K562 (cell line): ENCODE measurements at regions not wholly inside any gene's neighbourhood (a gene's known extent, or its start where the extent isn't known, plus 50 kb on each side); places are given as distances from the start of the nearest gene placed in this dataset.

Experiments used
- ATAC-seq: fragments of 200-7000 bp; cut with Tn5 transposase; 3 replicates; pipeline ENCODE4 v1.9.1; 2020; ENCODE audit warnings: moderate library complexity
- BruUV-seq: library from RNA; stranded (reverse); fragments of 400-500 nt; replicated peaks from 2 replicates; lab custom pipeline; 2021; lab: Mats Ljungman, UMichigan
- CTCF ChIA-PET: fragments of 300-600 bp; formaldehyde crosslinking; extraction: SDS; loops from one replicate; lab custom pipeline; 2021; ENCODE audit warnings: low intra/inter-chr PET ratio; lab: Yijun Ruan, JAX
- POLR2A ChIA-PET: fragments of 300-600, 350-650 bp; sonication (Branson Sonifier 250); formaldehyde crosslinking; extraction: SDS; loops from one replicate; lab custom pipeline; 2021; ENCODE audit warnings: antibody characterized with exemption, inconsistent platforms; lab: Yijun Ruan, JAX
- DNase-seq, 4 experiments: peaks; one replicate each; pipeline versions ENCODE4 v3.0.0 to v3.0.0-alpha.2; 2011 to 2018; ENCODE audit warnings: low spot score in 3 of 4, mixed read lengths in 3 of 4; ENCODE audit errors: extremely low read depth in 1 of 4
- FAIRE-seq: peaks from 2 replicates; lab custom pipeline; 2011; peaks lifted over from hg19 to GRCh38; lab: Jason Lieb, UNC
- H2AFZ ChIP-seq: 2 replicates; pipeline ENCODE4 v1.6.0; 2011; ENCODE audit warnings: low read depth, low read length, control low read depth, inconsistent platforms
- H3K27ac ChIP-seq: fragments of 200-600 bp; 3 replicates; pipeline ENCODE4 v1.8.0; 2011; ENCODE audit warnings: low read depth, mild to moderate bottlenecking, control low read depth, inconsistent platforms, low read length, moderate library complexity, mixed read lengths; ENCODE audit errors: extremely low read depth
- H3K27me3 ChIP-seq, 2 experiments: fragments of 300-600 bp in 1 of 2; 2 replicates in 1 of 2; 3 replicates in 1 of 2; pipeline versions ENCODE4 v1.6.0 to v1.8.0; 2011; ENCODE audit warnings: inconsistent platforms in 2 of 2, low read length in 2 of 2, mild to moderate bottlenecking in 1 of 2, mixed read lengths in 1 of 2, moderate library complexity in 1 of 2; ENCODE audit not compliant: control insufficient read depth in 2 of 2, insufficient read depth in 2 of 2
- H3K36me3 ChIP-seq: fragments of 300-600 bp; 3 replicates; pipeline ENCODE4 v1.8.0; 2011; ENCODE audit warnings: mild to moderate bottlenecking, low read length, inconsistent platforms; ENCODE audit not compliant: control insufficient read depth, insufficient read depth
- H3K4me1 ChIP-seq, 2 experiments: fragments of 200-600 bp in 1 of 2; replicated peaks in 1 of 2; 2 replicates in 1 of 2; 3 replicates in 1 of 2; pipeline versions ENCODE4 v1.5.1 to v1.8.0; 2011; ENCODE audit warnings: inconsistent platforms in 2 of 2, low read length in 2 of 2, mild to moderate bottlenecking in 1 of 2, mixed read lengths in 1 of 2, moderate library complexity in 1 of 2; ENCODE audit not compliant: control insufficient read depth in 2 of 2, insufficient read depth in 2 of 2
- H3K4me2 ChIP-seq: 2 replicates; pipeline ENCODE4 v1.6.1; 2011; ENCODE audit warnings: low read length, control low read depth, inconsistent platforms, mixed read lengths; ENCODE audit not compliant: insufficient read depth
- H3K4me3 ChIP-seq: fragments of 200-600 bp; sonication (generic), shearing (Covaris generic); 2 replicates; pipeline ENCODE4 v1.5.1; 2016; ENCODE audit warnings: control low read depth, inconsistent platforms
- H3K79me2 ChIP-seq: fragments of 200-600 bp; 3 replicates; pipeline ENCODE4 v1.8.0; 2011; ENCODE audit warnings: low read length, inconsistent platforms; ENCODE audit not compliant: control insufficient read depth, insufficient read depth
- H3K9ac ChIP-seq, 2 experiments: 2 replicates each; pipeline versions ENCODE4 v1.6.0 to v1.6.1; 2011; ENCODE audit warnings: low read depth in 2 of 2, low read length in 2 of 2, control low read depth in 1 of 2, inconsistent platforms in 1 of 2, mild to moderate bottlenecking in 1 of 2, mixed read lengths in 1 of 2; ENCODE audit not compliant: insufficient read depth in 1 of 2
- H3K9me1 ChIP-seq: one replicate; pipeline ENCODE4 v1.6.0; 2011; ENCODE audit warnings: inconsistent platforms, mild to moderate bottlenecking, low read length, moderate library complexity; ENCODE audit not compliant: control insufficient read depth, insufficient read depth
- H3K9me3 ChIP-seq: replicated peaks from 2 replicates; pipeline ENCODE4 v1.5.1; 2011; ENCODE audit warnings: low read depth, low read length, inconsistent platforms; ENCODE audit not compliant: control insufficient read depth, insufficient read depth
- H4K20me1 ChIP-seq: replicated peaks from 2 replicates; pipeline ENCODE4 v1.6.1; 2011; ENCODE audit warnings: low read length, inconsistent platforms, mixed read lengths; ENCODE audit not compliant: control insufficient read depth, insufficient read depth
- ATF4 ChIP-seq: fragments of 450-650 bp; formaldehyde crosslinking; IDR thresholded peaks from 2 replicates; pipeline ENCODE4 v1.4.0; 2022; ENCODE audit warnings: mild to moderate bottlenecking, moderate library complexity
- C11orf30 ChIP-seq: fragments of 450-650 bp; IDR thresholded peaks from 2 replicates; pipeline ENCODE4 v1.6.1; 2016; ENCODE audit warnings: low read depth, mild to moderate bottlenecking
- CREB3 ChIP-seq: fragments of 450-650 bp; conservative IDR thresholded peaks from 2 replicates; pipeline ENCODE4 v1.6.1; 2016; ENCODE audit warnings: missing genetic modification characterization, low read depth, mild to moderate bottlenecking, missing compliant biosample characterization, moderate library complexity
- GABPB2 ChIP-seq: fragments of 250-450 bp; sonication (Bioruptor Pico); conservative IDR thresholded peaks from 2 replicates; pipeline ENCODE4 v1.5.1; 2021; ENCODE audit warnings: mild to moderate bottlenecking
- NFE2 ChIP-seq: IDR thresholded peaks from 2 replicates; pipeline ENCODE4 v1.6.1; 2014; ENCODE audit warnings: antibody characterized with exemption, low read depth
- NFIX ChIP-seq: fragments of 250-450 bp; sonication (Bioruptor Pico); IDR thresholded peaks from 2 replicates; pipeline ENCODE4 v1.4.0; 2020; ENCODE audit warnings: low read depth, mild to moderate bottlenecking, moderate library complexity
- PCBP2 ChIP-seq: fragments of 200-400 bp; formaldehyde crosslinking; IDR thresholded peaks from 2 replicates; pipeline ENCODE4 v1.6.1; 2018; ENCODE audit warnings: low read length, low read depth, mild to moderate bottlenecking, moderate library complexity; ENCODE audit not compliant: poor library complexity, severe bottlenecking
- SOX6 ChIP-seq: fragments of 450-650 bp; IDR thresholded peaks from 2 replicates; pipeline ENCODE4 v1.6.1; 2014; ENCODE audit warnings: mild to moderate bottlenecking
- SRSF3 ChIP-seq: fragments of 200-400 bp; formaldehyde crosslinking; IDR thresholded peaks from 2 replicates; pipeline ENCODE4 v1.6.1; 2016; ENCODE audit warnings: mild to moderate bottlenecking, low read length, moderate library complexity; ENCODE audit not compliant: insufficient read depth
- TEAD2 ChIP-seq: fragments of 450-650 bp; IDR thresholded peaks from 2 replicates; pipeline ENCODE4 v1.6.1; 2016; ENCODE audit warnings: missing genetic modification characterization, control low read depth, missing compliant biosample characterization
- U2AF2 ChIP-seq: fragments of 200-400 bp; formaldehyde crosslinking; optimal IDR thresholded peaks from 2 replicates; pipeline ENCODE3; 2017; ENCODE audit warnings: low read depth, mild to moderate bottlenecking, low read length
- ZBTB26 ChIP-seq: fragments of 450-650 bp; formaldehyde crosslinking; IDR thresholded peaks from 2 replicates; pipeline ENCODE4 v1.4.0; 2022; ENCODE audit warnings: missing genetic modification characterization
- ZFP36 ChIP-seq: fragments of 150-350 bp; IDR thresholded peaks from 2 replicates; pipeline ENCODE4 v1.6.1; 2018; ENCODE audit warnings: low read length, low read depth; ENCODE audit not compliant: partially characterized antibody
- ZNF707 ChIP-seq: fragments of 250-450 bp; sonication (Bioruptor Pico); conservative IDR thresholded peaks from 2 replicates; pipeline ENCODE4 v1.8.0; 2022; ENCODE audit warnings: inconsistent platforms, mild to moderate bottlenecking, moderate library complexity
- WGBS: fragments of 100-300 bp; shearing (Covaris generic); methylation state at CpG from one replicate; pipeline ENCODE4 v1.1.6; 2016; ENCODE audit warnings: low coverage, mixed read lengths; ENCODE audit not compliant: insufficient coverage; ENCODE audit errors: missing lambda C conversion rate; 5-methylcytosine and 5-hydroxymethylcytosine counted together
- in situ Hi-C: fragments of 300-500 bp; cut with MboI; formaldehyde crosslinking; loops from 4 replicates; pipeline ENCODE4 v1.15.0; 2018; ENCODE audit warnings: inconsistent platforms, mixed read lengths
- intact Hi-C: fragments of 100-400 bp; cut with micrococcal nuclease; formaldehyde crosslinking; loops from 2 replicates; pipeline ENCODE4 v1.14.2; 2022
- TF ChIP-seq, protein P1 (sequence below), 2 experiments: fragments of 150-350 bp in 1 of 2; IDR thresholded peaks; 2 replicates each; pipeline ENCODE4 v1.6.1; 2012 to 2016; ENCODE audit warnings: low read depth in 2 of 2, low read length in 2 of 2, mild to moderate bottlenecking in 1 of 2, moderate library complexity in 1 of 2
- TF ChIP-seq, protein P2 (sequence below): fragments of 450-650 bp; formaldehyde crosslinking; IDR thresholded peaks from 2 replicates; pipeline ENCODE4 v1.4.0; 2020; ENCODE audit warnings: mild to moderate bottlenecking, moderate library complexity

DNA sequence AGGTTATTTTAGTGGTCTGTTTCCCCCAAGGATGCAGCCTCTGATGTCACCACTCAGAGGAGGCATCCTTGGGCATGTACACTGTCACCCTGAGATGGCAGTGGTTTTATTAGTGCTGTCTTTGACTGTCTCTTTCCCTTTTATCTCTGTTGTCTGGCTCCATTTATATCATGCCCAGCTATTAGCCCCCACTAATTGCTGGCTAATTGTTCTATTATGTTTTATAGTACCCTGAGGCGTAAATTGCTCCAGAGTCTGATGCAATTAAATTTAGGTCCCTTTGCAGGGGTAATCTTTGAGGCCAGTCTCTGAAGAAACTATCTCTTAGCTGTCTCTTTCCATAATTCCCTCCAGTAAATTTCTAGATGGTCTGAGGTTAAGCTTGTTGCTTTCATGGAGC lies 301.0 kb upstream of the KLHL29 start:
- no peak for ATAC-seq
- Histone ChIP-seq H3K4me3 (no peak overlapping the region), H3K4me2 (no peak overlapping the region), H3K9ac (no peak overlapping the region), H4K20me1 (no peaks in the 10 kb centered on the region), H3K27ac (no peak overlapping the region), H3K9me1 (no peaks in the 10 kb centered on the region), H3K36me3 (no peaks in the 10 kb centered on the region), H2AFZ (no peak overlapping the region), H3K4me1 (no peaks in the 10 kb centered on the region), H3K27me3 (no peaks in the 10 kb centered on the region), H3K79me2 (no peaks in the 10 kb centered on the region), H3K9me3 (no peaks in the 10 kb centered on the region)
- no peak for DNase-seq
- no TSS peak for BruUV-seq
- ChIA-PET POLR2A (no interaction called here), CTCF (no interaction called here)
- WGBS = 17% methylated on average over 1 of the region's 1 CpG
- intact Hi-C loops (no loop called here), in situ Hi-C loops (no loop called here)
- no peak for FAIRE-seq
- TF ChIP-seq C11orf30 = no peak
- TF ChIP-seq SOX6 = no peak
- TF ChIP-seq, protein P1, sequence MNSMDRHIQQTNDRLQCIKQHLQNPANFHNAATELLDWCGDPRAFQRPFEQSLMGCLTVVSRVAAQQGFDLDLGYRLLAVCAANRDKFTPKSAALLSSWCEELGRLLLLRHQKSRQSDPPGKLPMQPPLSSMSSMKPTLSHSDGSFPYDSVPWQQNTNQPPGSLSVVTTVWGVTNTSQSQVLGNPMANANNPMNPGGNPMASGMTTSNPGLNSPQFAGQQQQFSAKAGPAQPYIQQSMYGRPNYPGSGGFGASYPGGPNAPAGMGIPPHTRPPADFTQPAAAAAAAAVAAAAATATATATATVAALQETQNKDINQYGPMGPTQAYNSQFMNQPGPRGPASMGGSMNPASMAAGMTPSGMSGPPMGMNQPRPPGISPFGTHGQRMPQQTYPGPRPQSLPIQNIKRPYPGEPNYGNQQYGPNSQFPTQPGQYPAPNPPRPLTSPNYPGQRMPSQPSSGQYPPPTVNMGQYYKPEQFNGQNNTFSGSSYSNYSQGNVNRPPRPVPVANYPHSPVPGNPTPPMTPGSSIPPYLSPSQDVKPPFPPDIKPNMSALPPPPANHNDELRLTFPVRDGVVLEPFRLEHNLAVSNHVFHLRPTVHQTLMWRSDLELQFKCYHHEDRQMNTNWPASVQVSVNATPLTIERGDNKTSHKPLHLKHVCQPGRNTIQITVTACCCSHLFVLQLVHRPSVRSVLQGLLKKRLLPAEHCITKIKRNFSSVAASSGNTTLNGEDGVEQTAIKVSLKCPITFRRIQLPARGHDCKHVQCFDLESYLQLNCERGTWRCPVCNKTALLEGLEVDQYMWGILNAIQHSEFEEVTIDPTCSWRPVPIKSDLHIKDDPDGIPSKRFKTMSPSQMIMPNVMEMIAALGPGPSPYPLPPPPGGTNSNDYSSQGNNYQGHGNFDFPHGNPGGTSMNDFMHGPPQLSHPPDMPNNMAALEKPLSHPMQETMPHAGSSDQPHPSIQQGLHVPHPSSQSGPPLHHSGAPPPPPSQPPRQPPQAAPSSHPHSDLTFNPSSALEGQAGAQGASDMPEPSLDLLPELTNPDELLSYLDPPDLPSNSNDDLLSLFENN (IDR thresholded peaks at IDR 0.05; ENCODE audit: low read depth in 2 of 2, low read length in 2 of 2) = no peak
- TF ChIP-seq ZNF707 = no peak
- no peak for TF ChIP-seq PCBP2
- no peak for TF ChIP-seq U2AF2
- TF ChIP-seq GABPB2 (CRISPR knock-in tag) = no peak
- no peak for TF ChIP-seq ATF4 (CRISPR knock-in tag)
- TF ChIP-seq TEAD2 (tag) = no peak
- no peak for TF ChIP-seq NFIX (CRISPR knock-in tag)
- no peak for TF ChIP-seq NFE2
- no peak for TF ChIP-seq CREB3 (tag)
- TF ChIP-seq, protein P2, sequence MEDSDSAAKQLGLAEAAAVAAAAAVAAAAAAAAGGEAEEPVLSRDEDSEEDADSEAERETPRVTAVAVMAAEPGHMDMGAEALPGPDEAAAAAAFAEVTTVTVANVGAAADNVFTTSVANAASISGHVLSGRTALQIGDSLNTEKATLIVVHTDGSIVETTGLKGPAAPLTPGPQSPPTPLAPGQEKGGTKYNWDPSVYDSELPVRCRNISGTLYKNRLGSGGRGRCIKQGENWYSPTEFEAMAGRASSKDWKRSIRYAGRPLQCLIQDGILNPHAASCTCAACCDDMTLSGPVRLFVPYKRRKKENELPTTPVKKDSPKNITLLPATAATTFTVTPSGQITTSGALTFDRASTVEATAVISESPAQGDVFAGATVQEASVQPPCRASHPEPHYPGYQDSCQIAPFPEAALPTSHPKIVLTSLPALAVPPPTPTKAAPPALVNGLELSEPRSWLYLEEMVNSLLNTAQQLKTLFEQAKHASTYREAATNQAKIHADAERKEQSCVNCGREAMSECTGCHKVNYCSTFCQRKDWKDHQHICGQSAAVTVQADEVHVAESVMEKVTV (CRISPR knock-in tag) = no peak
- TF ChIP-seq ZFP36 = no peak
- TF ChIP-seq SRSF3 = no peak
- no peak for TF ChIP-seq ZBTB26
